HCT116 (cell line): ENCODE measurements at regions not wholly inside any gene's neighbourhood (a gene's known extent, or its start where the extent isn't known, plus 50 kb on each side); places are given as distances from the start of the nearest gene placed in this dataset.

Experiments used
- ATAC-seq: fragments of 200-7000 bp; cut with Tn5 transposase; 2 replicates; pipeline ENCODE4 v1.9.1; 2020; ENCODE audit warnings: mild to moderate bottlenecking, moderate library complexity
- BruUV-seq: library from RNA; stranded (reverse); fragments of 400-500 nt; replicated peaks from 2 replicates; lab custom pipeline; 2021; lab: Mats Ljungman, UMichigan
- CTCF ChIA-PET: fragments of 300-600 bp; sonication (Branson Sonifier 250); formaldehyde crosslinking; loops from one replicate; lab custom pipeline; 2021; ENCODE audit warnings: antibody characterized with exemption; lab: Charles Lee
- POLR2A ChIA-PET: fragments of 300-600, 350-600 bp; sonication (Branson Sonifier 250); formaldehyde crosslinking; loops from one replicate; lab custom pipeline; 2021; ENCODE audit warnings: antibody characterized with exemption; lab: Charles Lee
- RAD21 ChIA-PET, 2 experiments: fragments of 300-600 bp; sonication (Branson Sonifier 250); formaldehyde crosslinking; loops; one replicate each; lab custom pipeline; 2023; ENCODE audit warnings: low total read pairs in 2 of 2; ENCODE audit not compliant: uncharacterized antibody in 2 of 2, unreplicated experiment in 2 of 2, low non-redundant PET in 1 of 2; lab: Charles Lee
- DNase-seq: peaks from one replicate; pipeline ENCODE4 v3.0.0-alpha.2; 2010; ENCODE audit warnings: low read depth, low spot score
- H2AFZ ChIP-seq: fragments of 200-600 bp; shearing (Covaris generic), sonication (generic); 2 replicates; pipeline ENCODE4 v1.6.1; 2017; ENCODE audit warnings: low read depth, mixed run types, mixed read lengths, antibody characterized with exemption, low read length; ENCODE audit not compliant: poor library complexity, severe bottlenecking
- H3K27ac ChIP-seq: 2 replicates; pipeline ENCODE4 v1.5.1; 2012; ENCODE audit warnings: low read depth, low read length
- H3K27me3 ChIP-seq: fragments of 200-600 bp; sonication (generic); 2 replicates; pipeline ENCODE4 v1.6.1; 2016; ENCODE audit warnings: mixed run types, low read length, mixed read lengths; ENCODE audit not compliant: insufficient read depth
- H3K36me3 ChIP-seq, 2 experiments: fragments of 200-500 bp in 1 of 2; fragments of 200-600 bp in 1 of 2; sonication (Bioruptor generic) in 1 of 2; sonication (generic) in 1 of 2; 2 replicates each; pipeline versions ENCODE4 v1.5.1 to v1.6.1; 2014 to 2016; ENCODE audit warnings: low read length in 2 of 2, inconsistent platforms in 1 of 2, mixed read lengths in 1 of 2, mixed run types in 1 of 2; ENCODE audit not compliant: insufficient read depth in 2 of 2, control insufficient read depth in 1 of 2
- H3K4me1 ChIP-seq, 2 experiments: fragments of 200-600 bp in 1 of 2; sonication (generic) in 1 of 2; 2 replicates each; pipeline versions ENCODE4 v1.5.1 to v1.6.1; 2012 to 2017; ENCODE audit warnings: low read length in 2 of 2, inconsistent platforms in 1 of 2, mild to moderate bottlenecking in 1 of 2, mixed read lengths in 1 of 2, mixed run types in 1 of 2, moderate library complexity in 1 of 2; ENCODE audit not compliant: insufficient read depth in 2 of 2, control insufficient read depth in 1 of 2
- H3K4me2 ChIP-seq: fragments of 200-600 bp; sonication (generic); 2 replicates; pipeline ENCODE4 v1.6.1; 2017; ENCODE audit warnings: mixed run types, low read length, mixed read lengths
- H3K4me3 ChIP-seq, 2 experiments: fragments of 200-600 bp in 1 of 2; sonication (generic) in 1 of 2; replicated peaks in 1 of 2; 2 replicates each; pipeline ENCODE4 v1.5.1; 2011 to 2016; ENCODE audit warnings: low read length in 2 of 2, control low read depth in 1 of 2, low read depth in 1 of 2, mild to moderate bottlenecking in 1 of 2, mixed read lengths in 1 of 2, mixed run types in 1 of 2
- H3K79me2 ChIP-seq: fragments of 200-600 bp; sonication (generic); 2 replicates; pipeline ENCODE4 v1.6.1; 2017; ENCODE audit warnings: mild to moderate bottlenecking, mixed run types, low read length, moderate library complexity, mixed read lengths; ENCODE audit not compliant: insufficient read depth
- H3K9ac ChIP-seq: fragments of 200-600 bp; sonication (generic); 2 replicates; pipeline ENCODE4 v1.6.1; 2016; ENCODE audit warnings: low read length, mixed read lengths
- H3K9me2 ChIP-seq: fragments of 200-600 bp; sonication (generic), shearing (Covaris generic); 2 replicates; pipeline ENCODE4 v1.6.1; 2017; ENCODE audit warnings: mixed run types, mild to moderate bottlenecking, moderate library complexity; ENCODE audit not compliant: insufficient read depth
- H3K9me3 ChIP-seq, 2 experiments: fragments of 200-500 bp in 1 of 2; fragments of 200-600 bp in 1 of 2; sonication (Bioruptor generic) in 1 of 2; sonication (generic) in 1 of 2; 2 replicates each; pipeline ENCODE4 v1.6.1; 2014 to 2017; ENCODE audit warnings: low read length in 2 of 2, mixed read lengths in 2 of 2, inconsistent platforms in 1 of 2, low read depth in 1 of 2, mild to moderate bottlenecking in 1 of 2, mixed run types in 1 of 2, moderate library complexity in 1 of 2; ENCODE audit not compliant: control insufficient read depth in 1 of 2, insufficient read depth in 1 of 2
- H4K20me1 ChIP-seq: fragments of 200-600 bp; sonication (generic), shearing (Covaris generic); 2 replicates; pipeline ENCODE4 v1.6.1; 2017; ENCODE audit warnings: mixed run types, mild to moderate bottlenecking, moderate library complexity; ENCODE audit not compliant: insufficient read depth
- CTCF ChIP-seq, 3 experiments: fragments of 200-600 bp in 1 of 3; sonication (generic) in 1 of 3; IDR thresholded peaks in 2 of 3; conservative IDR thresholded peaks in 1 of 3; 2 replicates each; pipeline ENCODE4 v1.5.1; 2012 to 2017; ENCODE audit warnings: low read depth in 2 of 3, low read length in 2 of 3, antibody characterized with exemption in 1 of 3, borderline replicate concordance in 1 of 3, control low read depth in 1 of 3, mild to moderate bottlenecking in 1 of 3, mixed read lengths in 1 of 3, mixed run types in 1 of 3, moderate library complexity in 1 of 3; ENCODE audit not compliant: insufficient read depth in 1 of 3
- JUND ChIP-seq: IDR thresholded peaks from 2 replicates; pipeline ENCODE4 v1.6.1; 2012
- POLR2AphosphoS5 ChIP-seq: IDR thresholded peaks from 2 replicates; pipeline ENCODE4 v1.6.1; 2011; ENCODE audit warnings: mild to moderate bottlenecking, low read depth, low read length, moderate library complexity
- intact Hi-C: fragments of 100-400 bp; cut with micrococcal nuclease; formaldehyde crosslinking; loops from 2 replicates; pipeline ENCODE4 v1.10.0; 2022
- TF ChIP-seq, protein P1 (sequence below): IDR thresholded peaks from 2 replicates; pipeline ENCODE4 v1.6.1; 2011; ENCODE audit warnings: mild to moderate bottlenecking, low read length, moderate library complexity; ENCODE audit not compliant: insufficient replicate concordance; ENCODE audit errors: extremely low read depth
- TF ChIP-seq, protein P2 (sequence below): IDR thresholded peaks from 2 replicates; pipeline ENCODE4 v1.6.1; 2012
- TF ChIP-seq, protein P3 (sequence below): IDR thresholded peaks from 2 replicates; pipeline ENCODE4 v1.6.1; 2012

DNA sequence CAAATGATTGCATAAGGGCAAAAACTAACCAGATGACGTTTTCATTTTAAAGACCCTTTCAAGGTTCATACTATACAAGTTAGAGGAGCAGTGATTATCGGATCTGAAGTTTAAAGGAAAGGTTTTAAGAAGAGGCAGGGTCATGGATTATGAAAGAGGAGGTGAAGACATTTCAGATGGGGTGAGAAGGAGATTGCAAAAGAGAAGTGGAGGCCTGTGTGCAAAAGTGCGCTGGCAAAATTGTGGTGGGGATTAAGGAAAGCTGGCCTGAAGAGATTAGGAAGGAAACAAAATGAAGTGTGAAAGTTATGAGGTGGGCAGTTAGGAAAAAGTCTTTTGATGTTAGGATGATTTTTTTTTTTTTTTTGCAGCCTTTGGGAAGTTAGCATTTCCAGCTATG, 935.7 kb upstream of the FAM98A start:
- Histone ChIP-seq H3K4me3 (no peak overlapping the region), H2AFZ (no peak overlapping the region), H3K27me3 (no peaks in the 10 kb centered on the region), H3K9ac (no peak overlapping the region), H3K27ac (no peak overlapping the region), H4K20me1 (no peaks in the 10 kb centered on the region), H3K79me2 (no peaks in the 10 kb centered on the region), H3K9me2 (no peaks in the 10 kb centered on the region), H3K4me1 (no peaks in the 10 kb centered on the region), H3K4me2 (no peak overlapping the region), H3K9me3 (peaks cover 3 to 4% of the 10 kb centered on the region in 2 experiments; a peak in 2 of 4 replicates), H3K36me3 (no peaks in the 10 kb centered on the region)
- POLR2A ChIA-PET = no interaction called here
- ATAC-seq (no peak), DNase-seq (no peak)
- CTCF ChIA-PET = no interaction called here
- intact Hi-C loops = no loop called here
- BruUV-seq = no TSS peak
- TF ChIP-seq, protein P1, sequence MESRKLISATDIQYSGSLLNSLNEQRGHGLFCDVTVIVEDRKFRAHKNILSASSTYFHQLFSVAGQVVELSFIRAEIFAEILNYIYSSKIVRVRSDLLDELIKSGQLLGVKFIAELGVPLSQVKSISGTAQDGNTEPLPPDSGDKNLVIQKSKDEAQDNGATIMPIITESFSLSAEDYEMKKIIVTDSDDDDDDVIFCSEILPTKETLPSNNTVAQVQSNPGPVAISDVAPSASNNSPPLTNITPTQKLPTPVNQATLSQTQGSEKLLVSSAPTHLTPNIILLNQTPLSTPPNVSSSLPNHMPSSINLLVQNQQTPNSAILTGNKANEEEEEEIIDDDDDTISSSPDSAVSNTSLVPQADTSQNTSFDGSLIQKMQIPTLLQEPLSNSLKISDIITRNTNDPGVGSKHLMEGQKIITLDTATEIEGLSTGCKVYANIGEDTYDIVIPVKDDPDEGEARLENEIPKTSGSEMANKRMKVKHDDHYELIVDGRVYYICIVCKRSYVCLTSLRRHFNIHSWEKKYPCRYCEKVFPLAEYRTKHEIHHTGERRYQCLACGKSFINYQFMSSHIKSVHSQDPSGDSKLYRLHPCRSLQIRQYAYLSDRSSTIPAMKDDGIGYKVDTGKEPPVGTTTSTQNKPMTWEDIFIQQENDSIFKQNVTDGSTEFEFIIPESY = no peak
- TF ChIP-seq POLR2AphosphoS5 = no peak
- no peak for TF ChIP-seq JUND
- TF ChIP-seq, protein P2, sequence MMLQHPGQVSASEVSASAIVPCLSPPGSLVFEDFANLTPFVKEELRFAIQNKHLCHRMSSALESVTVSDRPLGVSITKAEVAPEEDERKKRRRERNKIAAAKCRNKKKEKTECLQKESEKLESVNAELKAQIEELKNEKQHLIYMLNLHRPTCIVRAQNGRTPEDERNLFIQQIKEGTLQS = no peak
- TF ChIP-seq, protein P3, sequence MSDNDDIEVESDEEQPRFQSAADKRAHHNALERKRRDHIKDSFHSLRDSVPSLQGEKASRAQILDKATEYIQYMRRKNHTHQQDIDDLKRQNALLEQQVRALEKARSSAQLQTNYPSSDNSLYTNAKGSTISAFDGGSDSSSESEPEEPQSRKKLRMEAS = no peak
- TF ChIP-seq CTCF (IDR thresholded peaks at IDR 0.05 in 2 of 3, conservative IDR thresholded peaks at IDR 0.05 in 1 of 3; ENCODE audit: borderline replicate concordance in 1 of 3, insufficient read depth in 1 of 3, low read depth in 2 of 3, low read length in 2 of 3) = no peak
- RAD21 ChIA-PET = no interaction called here
